Esophagus muscularis mucosa (tissue), 4 donors: ENCODE measurements at regions not wholly inside any gene's neighbourhood (a gene's known extent, or its start where the extent isn't known, plus 50 kb on each side); places are given as distances from the start of the nearest gene placed in this dataset.

Source experiments
- DNase-seq: peaks from one replicate; pipeline ENCODE4 v3.0.0-alpha.2; 2017; ENCODE audit errors: extremely low spot score
- H3K27ac ChIP-seq, 4 donors: fragments of 200-600 bp; sonication (generic); replicated peaks in 1 of 4; 1 replicate in 3 of 4; 2 replicates in 1 of 4; pipeline ENCODE4 v1.5.1; 2016 to 2019; ENCODE audit warnings: mild to moderate bottlenecking in 1 of 4
- H3K27me3 ChIP-seq, 4 donors: fragments of 200-600 bp; sonication (generic); one replicate each; pipeline versions ENCODE4 v1.5.1 to v1.6.0; 2016 to 2019
- H3K36me3 ChIP-seq, 4 donors: fragments of 200-600 bp; sonication (generic); one replicate each; pipeline ENCODE4 v1.5.1; 2016 to 2019
- H3K4me1 ChIP-seq, 4 donors: fragments of 200-600 bp; sonication (generic); one replicate each; pipeline ENCODE4 v1.5.1; 2016 to 2019
- H3K4me3 ChIP-seq, 4 donors: fragments of 200-600 bp; sonication (generic); 1 replicate in 2 of 4; 2 replicates in 2 of 4; pipeline ENCODE4 v1.5.1; 2016 to 2019; ENCODE audit warnings: mild to moderate bottlenecking in 4 of 4, moderate library complexity in 1 of 4
- H3K9me3 ChIP-seq, 4 donors: fragments of 200-600 bp; sonication (generic); 1 replicate in 3 of 4; 2 replicates in 1 of 4; pipeline ENCODE4 v1.5.1; 2016 to 2019
- EP300 ChIP-seq: sonication (generic); formaldehyde crosslinking; IDR thresholded peaks from one replicate; pipeline ENCODE4 v1.6.1; 2017; ENCODE audit warnings: antibody characterized with exemption
- POLR2A ChIP-seq: fragments of 450-650 bp; IDR thresholded peaks from one replicate; pipeline ENCODE4 v1.6.1; 2017; ENCODE audit warnings: antibody characterized with exemption, moderate library complexity, mild to moderate bottlenecking, low read depth
- POLR2AphosphoS5 ChIP-seq, 2 donors: sonication (generic); formaldehyde crosslinking; IDR thresholded peaks; one replicate each; pipeline ENCODE4 v1.6.1; 2017; ENCODE audit warnings: antibody characterized with exemption in 2 of 2
- WGBS: methylation state at CpG from one replicate; pipeline ENCODE4 v1.1.5; 2018; 5-methylcytosine and 5-hydroxymethylcytosine counted together
- intact Hi-C: fragments of 100-400 bp; cut with DNase I; formaldehyde crosslinking; loops from one replicate; pipeline ENCODE4 v1.15.1; 2023
- TF ChIP-seq, protein P1 (sequence below), 3 experiments: fragments of 200-600 bp in 2 of 3; fragments of 450-650 bp in 1 of 3; sonication (generic) in 2 of 3; IDR thresholded peaks; one replicate each; pipeline ENCODE4 v1.5.1; 2017 to 2019; ENCODE audit warnings: antibody characterized with exemption in 3 of 3, mild to moderate bottlenecking in 2 of 3, moderate library complexity in 1 of 3

DNA sequence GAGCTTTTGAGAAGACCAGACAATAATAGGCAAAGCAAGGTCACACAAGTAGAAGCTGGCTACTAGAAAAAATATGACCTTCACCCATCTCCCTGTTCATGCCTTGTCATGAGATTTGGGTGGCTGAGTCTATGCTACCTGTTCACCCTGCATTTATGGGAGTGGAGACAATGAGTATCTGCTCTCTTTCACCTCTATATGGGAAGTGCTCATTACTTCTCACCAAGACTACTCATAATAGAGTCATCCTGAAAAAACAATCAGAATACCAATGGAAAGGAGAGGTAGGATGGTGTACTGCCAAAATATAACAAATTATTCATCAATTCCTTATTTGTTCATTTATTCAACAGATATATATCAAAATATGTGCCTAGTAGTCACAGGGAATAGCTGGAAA is 921.8 kb upstream of the INTU start:
- H3K36me3 ChIP-seq: no peaks in the 10 kb centered on the region
- TF ChIP-seq, protein P1, sequence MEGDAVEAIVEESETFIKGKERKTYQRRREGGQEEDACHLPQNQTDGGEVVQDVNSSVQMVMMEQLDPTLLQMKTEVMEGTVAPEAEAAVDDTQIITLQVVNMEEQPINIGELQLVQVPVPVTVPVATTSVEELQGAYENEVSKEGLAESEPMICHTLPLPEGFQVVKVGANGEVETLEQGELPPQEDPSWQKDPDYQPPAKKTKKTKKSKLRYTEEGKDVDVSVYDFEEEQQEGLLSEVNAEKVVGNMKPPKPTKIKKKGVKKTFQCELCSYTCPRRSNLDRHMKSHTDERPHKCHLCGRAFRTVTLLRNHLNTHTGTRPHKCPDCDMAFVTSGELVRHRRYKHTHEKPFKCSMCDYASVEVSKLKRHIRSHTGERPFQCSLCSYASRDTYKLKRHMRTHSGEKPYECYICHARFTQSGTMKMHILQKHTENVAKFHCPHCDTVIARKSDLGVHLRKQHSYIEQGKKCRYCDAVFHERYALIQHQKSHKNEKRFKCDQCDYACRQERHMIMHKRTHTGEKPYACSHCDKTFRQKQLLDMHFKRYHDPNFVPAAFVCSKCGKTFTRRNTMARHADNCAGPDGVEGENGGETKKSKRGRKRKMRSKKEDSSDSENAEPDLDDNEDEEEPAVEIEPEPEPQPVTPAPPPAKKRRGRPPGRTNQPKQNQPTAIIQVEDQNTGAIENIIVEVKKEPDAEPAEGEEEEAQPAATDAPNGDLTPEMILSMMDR (IDR thresholded peaks at IDR 0.05): no peak
- no peak for TF ChIP-seq POLR2A
- TF ChIP-seq POLR2AphosphoS5 (IDR thresholded peaks at IDR 0.05): no peak
- TF ChIP-seq EP300: no peak
- H3K27ac ChIP-seq: no peak overlapping the region
- no peaks in the 10 kb centered on the region for H3K4me1 ChIP-seq
- intact Hi-C loops: no loop called here
- H3K4me3 ChIP-seq: no peak overlapping the region
- no peaks in the 10 kb centered on the region for H3K9me3 ChIP-seq
- H3K27me3 ChIP-seq: no peaks in the 10 kb centered on the region
- DNase-seq: no peak

GRCh38 chr4:126715067-126715466 is 917.7 kb upstream of the INTU start:
- WGBS: 93% methylated on average over 8 of the region's 8 CpGs

GRCh38 chr4:126715681-126716080 is 917.1 kb upstream of the INTU start:
- Histone ChIP-seq H3K27me3 (no peaks in the 10 kb centered on the region), H3K4me3 (no peak overlapping the region), H3K9me3 (no peaks in the 10 kb centered on the region), H3K36me3 (no peaks in the 10 kb centered on the region), H3K27ac (no peak overlapping the region), H3K4me1 (no peaks in the 10 kb centered on the region)
- 98% methylated on average over 3 of the region's 3 CpGs for WGBS
- TF ChIP-seq POLR2A (no peak), POLR2AphosphoS5 (IDR thresholded peaks at IDR 0.05) (no peak), EP300 (no peak)
- TF ChIP-seq, protein P1 (IDR thresholded peaks at IDR 0.05): no peak
- intact Hi-C loops: no loop called here
- DNase-seq: no peak

More at GRCh38 chr4:126715067-126715466, 917.7 kb upstream of the INTU start:
- no peaks in the 10 kb centered on the region for H3K9me3 ChIP-seq
- H3K36me3 ChIP-seq: no peaks in the 10 kb centered on the region
- no peak overlapping the region for H3K27ac ChIP-seq
- no peak for DNase-seq
- no peak overlapping the region for H3K4me3 ChIP-seq
- intact Hi-C loops: no loop called here
- H3K27me3 ChIP-seq: no peaks in the 10 kb centered on the region
- no peaks in the 10 kb centered on the region for H3K4me1 ChIP-seq
- TF ChIP-seq, protein P1 (IDR thresholded peaks at IDR 0.05): no peak
- TF ChIP-seq EP300 (no peak), POLR2AphosphoS5 (IDR thresholded peaks at IDR 0.05) (no peak), POLR2A (no peak)

DNA sequence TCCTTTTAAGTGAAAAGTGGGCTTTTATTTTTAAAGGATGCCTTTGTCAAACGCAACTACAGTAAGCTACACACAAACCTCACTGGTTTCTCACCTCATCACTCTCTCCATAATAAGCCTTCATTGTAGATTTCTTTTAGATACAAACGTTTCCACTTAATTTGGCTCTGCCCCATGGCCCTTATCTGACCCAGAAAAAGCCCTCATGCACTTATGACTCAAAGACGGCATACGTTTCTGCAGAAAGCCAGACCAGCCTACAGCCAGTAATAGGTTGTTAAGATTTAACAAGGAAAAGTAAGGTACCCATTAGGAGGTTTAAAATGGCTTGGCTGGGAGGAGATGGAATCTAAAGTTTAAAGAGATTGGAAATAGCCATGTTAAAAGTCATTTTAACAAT is 914.6 kb upstream of the INTU start:
- WGBS: 51% methylated on average over 4 of the region's 4 CpGs
- Histone ChIP-seq H3K4me1 (no peaks in the 10 kb centered on the region), H3K9me3 (no peaks in the 10 kb centered on the region), H3K36me3 (no peaks in the 10 kb centered on the region), H3K27me3 (no peaks in the 10 kb centered on the region), H3K27ac (no peak overlapping the region), H3K4me3 (no peak overlapping the region)
- no peak for DNase-seq
- no peak for TF ChIP-seq POLR2AphosphoS5 (IDR thresholded peaks at IDR 0.05)
- TF ChIP-seq POLR2A: no peak
- TF ChIP-seq, protein P1 (IDR thresholded peaks at IDR 0.05): no peak
- TF ChIP-seq EP300: no peak
- intact Hi-C loops: no loop called here

- WGBS: 82% methylated on average over 3 of the region's 3 CpGs
- intact Hi-C loops: no loop called here
- H3K4me3 ChIP-seq: no peak overlapping the region
- no peak for DNase-seq
- no peaks in the 10 kb centered on the region for H3K4me1 ChIP-seq
- no peaks in the 10 kb centered on the region for H3K9me3 ChIP-seq
- no peak overlapping the region for H3K27ac ChIP-seq
- no peaks in the 10 kb centered on the region for H3K27me3 ChIP-seq
- no peaks in the 10 kb centered on the region for H3K36me3 ChIP-seq
- TF ChIP-seq, protein P1 (IDR thresholded peaks at IDR 0.05): no peak
- no peak for TF ChIP-seq EP300
- no peak for TF ChIP-seq POLR2A
- no peak for TF ChIP-seq POLR2AphosphoS5 (IDR thresholded peaks at IDR 0.05)
These were observed 912.9 kb upstream of the INTU start for GRCh38 chr4:126719852-126720251.
